ENCODE measurements at regions not wholly inside any gene's neighbourhood (a gene's known extent, or its start where the extent isn't known, plus 50 kb on each side); places are given as distances from the start of the nearest gene placed in this dataset.

GRCh38 chr1:60619581-60619980, 462.8 kb upstream of the NFIA start:
- TF ChIP-seq CTCF (IDR thresholded peaks at IDR 0.05; ENCODE audit: insufficient read depth, low read length): no peak
- no peak for TF ChIP-seq POLR2AphosphoS5 (IDR thresholded peaks at IDR 0.05; ENCODE audit: low read depth)
- no peak for TF ChIP-seq GABPA (IDR thresholded peaks at IDR 0.05; ENCODE audit: low read depth)

Data from HL-60 (cell line).